ENCODE measurements at regions not wholly inside any gene's neighbourhood (a gene's known extent, or its start where the extent isn't known, plus 50 kb on each side); places are given as distances from the start of the nearest gene placed in this dataset.
"Not testable (repeated sequence)": the region's sequence is repeated elsewhere in the genome, so short reads cannot be mapped to it uniquely, and the experiment has no call there.

DNA sequence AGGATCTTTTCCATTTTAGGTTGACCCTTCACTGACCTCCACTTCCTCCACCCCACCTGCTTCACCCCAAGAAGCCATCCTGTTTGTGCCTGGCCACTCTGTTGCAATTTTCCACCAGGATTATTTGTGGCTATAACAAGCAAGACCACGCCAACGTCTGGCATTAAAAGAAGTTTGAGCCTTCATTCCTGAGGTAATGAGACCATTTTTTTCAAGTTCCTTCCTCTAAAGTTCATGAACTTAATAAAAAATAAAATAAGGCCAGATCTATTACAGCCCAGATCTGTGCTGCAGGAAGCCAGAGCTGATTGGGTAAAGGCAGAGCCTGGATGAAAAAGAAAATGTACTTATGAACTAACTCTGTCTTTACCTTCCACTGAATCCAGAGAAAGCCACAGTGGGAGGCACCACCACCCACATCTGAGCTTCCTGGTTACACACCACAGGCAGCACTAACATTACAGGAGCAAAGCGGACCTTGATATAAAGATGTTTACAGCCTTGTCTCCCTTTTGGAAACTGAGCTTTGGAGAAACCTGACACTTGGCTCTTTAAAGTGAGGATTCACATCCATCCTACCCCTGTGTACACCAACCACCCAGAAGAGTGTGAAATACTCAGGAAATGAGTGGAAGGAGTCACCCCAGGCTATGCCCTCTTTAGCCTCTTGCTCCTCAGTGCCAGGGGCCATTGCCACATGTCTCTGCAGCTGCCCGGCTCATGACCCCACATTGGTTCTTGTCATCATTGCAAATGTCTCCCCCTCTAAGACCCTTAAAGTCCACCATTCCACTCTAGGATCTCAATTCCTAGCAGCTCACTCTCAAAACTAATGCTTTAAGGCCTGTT lies 293.6 kb downstream of the PLPP3 start:
- in situ Hi-C loops (cut with HindIII; ENCODE audit: low sequenced_read_pairs), result no loop called here

DNA sequence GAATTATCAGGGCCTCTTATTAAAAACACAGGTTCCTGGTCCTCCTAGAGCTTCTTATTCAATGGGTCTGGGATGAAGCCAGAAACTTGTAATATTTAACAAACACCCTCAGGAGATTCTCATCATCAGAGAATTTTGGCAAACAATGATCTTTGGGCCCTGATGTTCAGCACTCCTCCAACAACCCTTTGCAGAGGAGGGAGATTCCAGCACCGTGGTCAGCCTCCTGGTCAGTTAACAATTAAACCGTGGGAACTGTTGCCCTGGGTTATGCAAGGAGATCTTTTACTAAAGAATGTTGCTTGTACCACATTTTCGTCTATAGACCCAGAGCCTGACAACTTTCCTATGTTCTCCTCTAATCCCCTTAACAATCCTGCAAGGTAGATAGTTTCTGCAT lies 294.4 kb downstream of the PLPP3 start:
- in situ Hi-C loops (cut with HindIII; ENCODE audit: low sequenced_read_pairs), result no loop called here

DNA sequence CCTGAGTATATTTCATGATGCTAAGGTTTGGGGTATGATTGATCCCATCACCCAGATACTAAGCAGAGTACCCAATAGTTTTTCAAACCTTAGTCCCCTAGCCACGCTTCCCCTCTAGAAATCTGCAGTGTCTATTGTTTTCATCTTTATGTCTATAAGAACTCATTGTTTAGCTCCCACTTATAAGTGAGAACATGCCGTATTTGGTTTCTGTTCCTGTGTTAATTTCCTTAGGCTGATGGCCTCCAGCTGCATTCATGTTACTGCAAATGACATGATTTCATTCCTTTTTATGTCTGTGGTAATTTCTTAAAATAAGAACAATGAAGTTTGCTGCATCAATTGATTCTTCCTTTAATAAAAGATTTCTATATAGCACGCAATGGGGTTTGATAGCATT lies 301.3 kb downstream of the PLPP3 start:
- in situ Hi-C loops (cut with HindIII; ENCODE audit: low sequenced_read_pairs), result no loop called here

DNA sequence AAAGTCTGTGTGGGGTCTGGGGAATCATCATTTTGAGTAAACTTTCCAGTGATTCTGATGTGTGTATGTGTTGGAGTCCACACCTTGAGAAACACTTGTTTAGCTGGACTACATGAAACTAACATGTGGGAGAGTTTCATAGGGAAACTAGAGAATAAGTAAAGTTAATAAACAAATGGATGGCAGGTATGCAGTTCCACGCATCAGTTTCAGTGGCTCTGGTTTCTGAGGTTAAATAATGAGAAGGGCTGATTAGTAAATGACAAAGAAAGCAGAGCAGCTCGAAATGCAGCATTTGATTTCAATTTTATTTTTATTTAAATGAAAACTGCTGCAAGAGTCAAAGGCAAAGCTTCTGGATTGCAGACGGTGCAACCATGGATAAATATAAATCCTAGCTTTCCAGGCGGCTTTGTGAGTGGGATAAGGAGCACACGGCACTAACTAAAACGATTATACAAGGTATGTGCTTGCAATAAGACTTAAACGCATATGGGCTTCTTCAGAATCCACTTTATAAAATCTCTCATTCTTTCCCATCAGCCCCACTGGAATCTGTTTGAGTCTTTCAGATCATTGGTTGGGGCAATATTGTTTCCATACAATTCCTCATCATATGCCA lies 310.7 kb downstream of the PLPP3 start:
- in situ Hi-C loops (cut with HindIII; ENCODE audit: low sequenced_read_pairs), result no loop called here

DNA sequence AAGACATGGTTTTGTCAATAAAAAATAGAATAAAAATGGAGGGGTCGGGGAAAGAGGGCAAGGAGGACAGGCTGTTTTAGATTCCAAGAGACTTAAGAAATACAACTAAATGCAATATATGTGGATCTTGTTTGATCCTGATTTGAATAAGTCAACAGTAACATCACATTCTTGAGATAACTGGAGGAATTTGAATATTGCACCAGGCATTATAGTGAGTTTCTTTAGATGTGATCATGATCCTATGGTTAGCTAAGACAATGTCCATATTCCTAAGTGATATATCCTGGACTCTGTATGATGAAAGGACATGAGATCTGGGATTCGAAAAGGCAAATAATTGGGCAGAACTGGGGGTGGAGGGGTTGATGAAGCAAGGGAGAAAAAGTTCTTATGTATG lies 311.8 kb downstream of the PLPP3 start:
- in situ Hi-C loops (cut with HindIII; ENCODE audit: low sequenced_read_pairs), result no loop called here

DNA sequence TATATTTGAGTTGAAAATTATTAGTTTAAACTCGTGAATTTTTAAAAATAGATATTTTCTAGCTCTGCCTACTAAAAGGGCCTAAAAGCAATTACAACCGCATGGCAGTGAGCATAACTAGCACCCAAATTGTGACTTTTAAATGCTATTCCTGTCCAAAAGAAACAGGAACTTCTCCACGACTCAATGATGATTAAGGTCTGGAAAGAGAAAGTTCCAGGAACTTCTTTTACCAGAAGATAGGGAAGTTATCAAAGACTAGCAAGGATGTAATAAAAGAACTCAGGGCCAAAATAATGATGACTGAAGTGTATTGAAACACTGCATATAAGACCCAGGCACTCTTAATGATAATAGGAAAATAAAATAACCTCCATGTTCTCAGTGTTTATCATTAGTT lies 313.0 kb downstream of the PLPP3 start:
- in situ Hi-C loops (cut with HindIII; ENCODE audit: low sequenced_read_pairs), result no loop called here

DNA sequence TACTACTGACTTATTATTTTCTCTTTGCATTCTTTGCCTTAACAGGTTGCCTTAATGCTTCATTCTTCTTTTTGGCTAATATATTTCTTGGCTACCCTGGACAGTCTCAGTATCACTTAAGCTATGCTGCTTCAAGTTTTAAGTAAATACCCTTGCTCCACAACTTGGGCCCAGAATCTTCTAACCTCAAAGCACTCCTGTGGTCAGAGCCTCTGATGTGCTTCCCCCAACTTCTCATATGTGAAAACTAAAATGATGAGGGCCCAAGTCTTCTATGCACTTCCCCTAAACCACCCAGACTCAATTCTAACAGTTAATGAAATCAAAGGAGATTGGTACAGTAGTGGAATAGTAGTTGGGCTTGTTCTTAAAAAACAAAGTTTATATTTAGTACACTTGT lies 314.1 kb downstream of the PLPP3 start:
- in situ Hi-C loops (cut with HindIII; ENCODE audit: low sequenced_read_pairs), result no loop called here

DNA sequence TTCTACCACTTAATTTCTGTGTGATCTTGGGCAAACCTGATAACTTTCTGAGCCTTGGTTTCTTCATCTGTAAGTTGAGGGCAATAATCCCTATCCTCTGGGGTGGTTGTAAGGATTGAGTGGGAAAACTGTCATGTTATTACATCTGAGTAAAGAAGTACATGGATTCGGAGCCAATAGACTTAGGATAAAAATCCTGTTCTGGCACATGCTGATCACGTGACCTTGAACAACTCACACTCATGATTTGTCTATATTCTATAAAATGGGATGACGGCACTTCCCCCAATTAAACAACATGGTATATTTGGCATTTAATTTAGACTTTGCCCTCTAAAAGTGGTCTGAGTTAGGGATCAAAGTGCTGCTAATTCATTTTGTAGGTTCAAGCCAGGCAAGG lies 315.5 kb downstream of the PLPP3 start:
- in situ Hi-C loops (cut with HindIII; ENCODE audit: low sequenced_read_pairs), result no loop called here

DNA sequence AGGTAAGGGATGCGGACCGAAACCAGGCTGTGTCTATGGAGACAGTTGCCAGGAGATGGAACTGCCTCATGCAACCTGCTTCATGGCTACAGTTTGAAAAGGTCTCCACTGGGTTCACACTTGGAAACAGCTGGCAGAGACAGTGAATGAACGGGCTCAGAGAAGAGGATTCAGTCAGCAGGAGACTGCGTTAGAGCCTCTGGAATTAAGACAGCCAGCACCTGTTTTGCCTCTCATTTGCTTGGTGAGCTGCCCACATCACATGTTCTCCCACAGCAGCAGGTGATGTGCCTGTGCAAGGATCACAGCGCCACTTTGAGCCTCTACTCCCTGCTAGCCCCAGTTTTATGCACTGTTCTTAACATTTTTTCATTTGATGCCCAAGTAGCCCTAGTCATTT lies 321.0 kb downstream of the PLPP3 start:
- in situ Hi-C loops (cut with HindIII; ENCODE audit: low sequenced_read_pairs), result no loop called here

DNA sequence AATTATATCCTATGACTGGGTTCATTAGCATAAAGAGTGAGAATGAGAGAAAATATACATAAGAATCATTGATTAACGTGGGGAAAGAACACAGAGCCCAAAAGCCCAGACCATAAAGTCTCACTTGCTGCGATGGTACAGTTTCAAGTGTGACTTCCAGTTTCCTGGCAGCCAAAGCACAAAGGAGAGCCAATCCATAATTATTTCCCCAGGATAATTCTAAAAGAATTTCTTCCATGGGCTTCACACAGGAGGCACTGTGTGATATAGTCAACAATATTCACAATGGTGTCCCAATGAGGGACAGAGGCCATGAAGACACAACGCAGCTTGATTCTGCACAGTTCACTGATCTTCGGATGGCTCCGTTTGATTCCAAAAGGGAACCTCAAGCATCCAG lies 321.6 kb downstream of the PLPP3 start:
- in situ Hi-C loops (cut with HindIII; ENCODE audit: low sequenced_read_pairs), result no loop called here

DNA sequence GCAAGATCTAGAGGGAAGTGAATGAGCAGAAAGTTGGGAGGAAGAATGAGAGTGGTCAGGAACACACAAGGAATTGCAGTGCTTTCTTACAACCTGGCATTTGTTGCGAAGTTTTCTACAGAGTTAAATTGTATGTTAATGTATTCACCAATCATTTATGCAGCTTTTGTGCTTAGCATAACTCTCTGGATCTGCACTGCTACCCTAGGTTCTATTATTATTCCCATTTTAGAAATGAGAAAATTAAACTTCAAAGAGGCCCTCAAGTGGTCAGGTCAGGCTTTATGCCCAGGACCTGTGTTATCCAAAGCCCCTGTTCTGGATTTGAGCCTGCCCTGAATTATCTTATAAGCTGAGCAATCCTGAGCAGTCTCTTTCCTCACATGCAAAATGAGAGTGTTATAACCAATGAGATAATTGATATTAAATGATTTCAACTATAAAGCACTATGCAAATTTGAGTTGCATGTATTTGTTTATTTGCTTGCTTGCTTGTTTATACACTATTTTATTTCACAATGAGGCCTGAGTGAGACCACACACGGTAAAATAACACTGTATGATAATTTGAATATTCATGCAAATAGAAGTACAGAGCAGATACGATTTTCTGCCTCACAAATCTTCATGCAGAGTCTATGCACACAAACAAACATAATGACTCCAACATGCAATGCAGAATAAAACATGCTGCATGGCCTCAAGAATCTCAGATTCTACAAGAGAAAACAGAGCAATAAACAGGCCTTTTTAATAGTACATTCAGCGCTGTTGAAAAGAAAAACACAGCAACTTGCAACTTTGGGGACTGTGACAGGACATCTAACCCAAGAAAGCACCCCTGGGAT lies 323.0 kb downstream of the PLPP3 start:
- in situ Hi-C loops (cut with HindIII; ENCODE audit: low sequenced_read_pairs), result no loop called here

DNA sequence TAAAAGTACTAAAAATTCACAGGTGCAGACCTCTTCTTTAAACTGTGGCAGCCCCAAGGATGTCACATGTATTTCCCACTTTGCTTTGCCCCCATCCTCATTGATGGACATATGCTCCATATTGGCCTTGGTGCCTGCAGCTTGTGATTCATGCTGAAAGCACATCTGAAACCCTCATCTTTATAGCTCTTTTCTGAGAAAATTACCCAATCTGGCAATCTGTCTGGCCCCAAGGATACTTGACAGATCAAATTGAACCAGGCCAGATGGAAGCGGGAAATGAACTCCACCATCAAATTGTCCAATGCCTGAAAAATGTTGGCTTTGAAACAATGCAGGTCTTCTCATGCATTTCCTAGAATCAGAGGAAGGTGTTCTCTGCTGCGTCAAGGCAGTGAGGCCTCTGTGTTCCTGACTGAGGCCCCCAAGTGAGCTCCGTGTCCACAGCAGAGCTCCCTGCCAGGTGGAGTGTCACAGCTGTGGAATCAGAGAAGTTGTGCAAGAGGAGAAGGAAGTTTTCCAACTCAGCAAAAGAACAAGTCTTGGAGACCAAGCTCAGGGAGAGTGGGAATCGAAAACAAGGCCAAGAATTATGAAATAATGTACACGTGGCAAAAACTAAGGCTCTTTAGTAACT lies 323.7 kb downstream of the PLPP3 start:
- in situ Hi-C loops (cut with HindIII; ENCODE audit: low sequenced_read_pairs), result no loop called here

DNA sequence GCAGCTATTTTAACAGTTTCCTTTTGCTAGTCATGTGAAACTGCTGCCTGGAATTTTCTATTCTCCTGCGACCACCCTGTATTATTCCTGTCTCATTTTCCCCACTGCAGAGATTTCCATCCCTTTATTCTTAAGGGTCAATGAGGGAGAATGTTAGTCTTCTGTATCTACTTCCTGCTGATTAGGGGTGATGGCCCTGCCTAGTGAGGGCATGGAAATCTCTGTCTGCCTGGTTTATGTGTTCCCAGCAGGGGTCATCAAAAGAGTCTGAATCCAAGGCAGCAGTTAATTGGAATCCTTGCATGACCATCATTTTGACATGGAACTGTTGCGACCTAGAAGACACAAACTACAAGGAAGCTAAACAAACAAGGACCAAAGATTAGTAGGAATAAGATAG lies 325.2 kb downstream of the PLPP3 start:
- in situ Hi-C loops (cut with HindIII; ENCODE audit: low sequenced_read_pairs), result no loop called here

DNA sequence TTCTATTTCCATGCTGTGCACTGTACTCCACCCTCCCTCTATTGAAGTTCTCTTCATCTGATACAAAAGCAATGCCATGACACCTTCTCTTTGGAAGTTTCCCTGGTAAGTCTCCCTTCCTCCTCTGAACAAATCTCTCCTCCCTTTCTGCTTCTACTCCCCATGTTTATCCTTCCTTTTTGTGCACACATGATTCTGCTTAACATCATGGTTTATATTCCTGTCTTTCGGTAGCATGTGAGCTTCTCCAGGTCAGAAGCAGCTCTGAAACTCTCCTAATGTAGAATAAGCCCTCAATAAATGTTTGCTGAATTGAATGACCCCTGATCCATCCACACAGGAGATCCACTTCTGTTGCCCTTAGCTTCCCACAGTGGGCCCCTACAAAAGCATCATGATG lies 328.6 kb downstream of the PLPP3 start:
- in situ Hi-C loops (cut with HindIII; ENCODE audit: low sequenced_read_pairs), result no loop called here

DNA sequence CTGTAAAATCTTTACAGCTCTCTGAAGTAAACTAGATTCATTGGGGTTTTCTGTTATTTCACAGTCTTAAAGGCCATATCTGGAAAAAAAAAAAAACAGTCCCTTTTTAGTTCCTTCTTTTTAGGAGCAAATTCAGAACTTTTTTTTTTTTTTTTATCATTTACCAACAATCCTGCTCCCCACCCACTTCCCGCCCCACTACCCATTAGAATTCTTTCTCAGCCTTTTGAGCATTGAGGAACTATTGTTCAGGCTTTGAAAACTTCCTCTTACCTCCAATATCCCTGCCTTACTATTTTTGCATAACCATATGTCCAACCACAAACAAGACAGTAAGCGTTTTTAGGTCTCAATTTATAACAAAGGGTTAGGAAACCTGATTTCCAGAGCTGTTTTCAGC lies 330.1 kb downstream of the PLPP3 start:
- in situ Hi-C loops (cut with HindIII; ENCODE audit: low sequenced_read_pairs), result no loop called here

DNA sequence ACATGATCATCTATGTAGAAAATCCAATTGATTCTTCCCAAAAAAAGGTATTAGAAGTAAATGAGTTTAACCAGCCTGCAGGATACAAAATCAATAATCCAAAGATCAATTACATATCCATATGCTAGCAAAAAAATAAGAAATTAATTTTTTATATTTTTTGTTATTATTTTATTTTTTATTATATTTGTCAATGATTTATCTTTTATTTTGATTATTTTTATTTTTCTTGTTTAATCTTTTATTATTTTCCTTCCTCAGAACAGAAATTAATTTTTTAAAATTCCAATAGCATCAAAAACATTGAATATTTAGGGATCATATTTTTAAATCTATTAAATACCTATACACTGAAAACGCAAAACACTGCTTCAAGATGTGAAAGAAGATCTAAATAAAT lies 331.2 kb downstream of the PLPP3 start:
- in situ Hi-C loops (cut with HindIII; ENCODE audit: low sequenced_read_pairs), result no loop called here

DNA sequence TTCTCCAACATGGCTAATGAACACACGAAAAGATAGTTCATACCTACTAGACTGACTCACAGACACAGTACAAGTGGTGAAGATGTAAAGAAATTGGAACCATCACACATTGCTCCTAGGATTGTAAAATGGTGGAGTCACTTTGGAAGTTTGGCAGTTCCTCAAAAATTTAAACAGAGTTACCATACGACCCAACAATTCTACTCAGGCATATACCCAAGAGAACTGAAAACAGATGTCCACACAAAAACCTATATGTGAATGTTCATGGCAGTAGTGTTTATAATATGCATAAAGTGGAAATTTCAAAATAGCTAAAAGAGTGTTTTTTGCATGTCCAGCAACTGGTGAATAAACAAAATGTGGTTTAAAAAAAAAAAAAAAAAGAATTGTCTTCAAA lies 332.6 kb downstream of the PLPP3 start:
- in situ Hi-C loops (cut with HindIII; ENCODE audit: low sequenced_read_pairs), result not testable (repeated sequence)

DNA sequence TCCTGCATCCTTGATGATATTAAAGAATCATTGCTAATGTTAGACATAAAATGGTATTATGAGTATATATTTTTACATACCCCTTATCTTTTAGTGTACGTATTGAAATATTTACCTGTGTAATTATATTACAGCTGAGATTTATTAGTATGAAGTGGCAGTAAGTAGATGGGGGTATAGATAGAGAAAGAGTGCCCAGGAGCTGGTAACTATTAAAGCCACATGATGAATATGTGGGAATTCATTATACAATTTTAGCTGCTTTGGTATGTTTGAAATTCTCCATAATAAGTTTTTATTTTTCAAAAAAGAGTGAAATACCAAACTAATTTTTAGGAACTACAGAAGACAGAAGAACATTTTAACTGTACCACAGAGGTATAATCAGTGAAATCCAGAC lies 339.0 kb downstream of the PLPP3 start:
- in situ Hi-C loops (cut with HindIII; ENCODE audit: low sequenced_read_pairs), result no loop called here

DNA sequence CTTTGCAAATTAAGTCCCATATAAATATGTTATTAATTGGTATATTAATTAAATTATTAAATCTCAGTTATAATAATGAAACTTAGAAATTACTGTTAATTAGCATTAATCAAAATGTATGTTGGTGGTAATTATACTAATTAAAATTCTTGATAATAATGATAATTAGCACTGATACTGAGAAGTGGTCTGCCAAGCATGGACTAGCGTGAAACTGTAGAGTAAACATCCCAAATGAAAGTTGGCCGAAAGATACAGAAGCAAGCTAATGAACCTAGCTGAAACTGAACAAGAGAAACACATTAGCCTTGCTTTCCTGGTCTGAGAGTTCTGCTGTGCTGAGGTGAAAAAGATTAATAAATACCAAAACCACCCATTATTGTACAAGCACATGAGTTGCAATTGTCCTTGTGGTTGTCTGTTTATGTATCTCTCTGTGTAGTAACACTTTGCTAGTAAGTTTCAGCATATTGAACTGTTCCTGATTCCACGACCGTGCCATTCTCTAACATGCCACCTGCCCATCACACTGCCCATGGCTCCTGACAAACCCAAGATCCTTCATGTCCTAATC lies 341.8 kb downstream of the PLPP3 start:
- in situ Hi-C loops (cut with HindIII; ENCODE audit: low sequenced_read_pairs), result no loop called here

DNA sequence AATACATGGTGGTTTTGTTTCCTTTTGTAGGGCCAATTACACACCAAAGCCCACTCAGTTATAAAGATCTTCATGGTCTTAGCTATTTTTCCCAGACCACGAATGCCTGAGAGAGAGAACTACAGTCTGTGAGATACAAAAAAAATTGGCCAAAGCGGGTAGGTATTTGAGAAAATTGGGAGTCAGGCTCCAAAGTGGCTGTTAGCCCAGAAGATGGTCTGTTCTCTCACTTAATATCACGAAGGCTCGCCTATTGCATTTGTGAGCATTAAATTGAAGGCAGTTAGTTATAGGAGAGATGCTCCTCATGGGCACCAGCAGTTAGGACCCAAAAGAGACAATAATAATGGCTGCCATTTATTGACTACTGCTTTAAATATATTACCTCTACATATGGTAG lies 342.7 kb downstream of the PLPP3 start:
- in situ Hi-C loops (cut with HindIII; ENCODE audit: low sequenced_read_pairs), result no loop called here

DNA sequence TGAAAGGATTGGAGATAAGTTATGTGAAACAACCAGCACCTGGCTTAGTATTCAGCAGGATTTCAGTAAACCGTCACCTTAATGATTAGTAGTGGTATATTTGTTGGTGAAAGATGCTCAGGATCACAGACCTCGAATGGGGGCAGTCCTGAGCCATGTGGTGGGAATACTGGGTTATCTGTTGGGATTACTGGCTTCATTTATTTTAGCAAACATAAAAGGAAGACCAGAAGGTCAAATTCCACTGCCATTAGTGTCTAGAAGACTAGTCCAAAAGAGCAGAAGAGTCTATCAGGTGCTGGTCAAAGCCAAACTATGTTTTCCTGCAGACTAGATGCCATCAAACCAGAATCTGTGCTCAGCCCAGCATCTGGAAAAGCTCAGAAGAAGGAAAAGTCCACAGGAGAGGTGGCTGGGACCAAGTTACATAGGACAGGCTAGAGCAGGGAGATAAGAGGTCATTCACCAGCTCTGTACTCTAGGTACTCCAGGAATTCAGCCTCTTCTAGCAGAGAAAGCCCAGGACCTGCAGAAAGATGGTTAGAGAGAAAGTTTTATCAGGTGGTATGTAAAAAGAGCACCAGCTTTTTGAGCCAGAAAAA lies 343.4 kb downstream of the PLPP3 start:
- in situ Hi-C loops (cut with HindIII; ENCODE audit: low sequenced_read_pairs), result no loop called here

All from DLD1 (cell line).